Spleen (tissue), 7 donors: ENCODE measurements at regions not wholly inside any gene's neighbourhood (a gene's known extent, or its start where the extent isn't known, plus 50 kb on each side); places are given as distances from the start of the nearest gene placed in this dataset.

ENCODE experiments used
- CTCF ChIP-seq, 11 experiments: fragments of 200-600 bp in 7 of 11; fragments of 450-650 bp in 4 of 11; sonication (generic) in 4 of 11; IDR thresholded peaks in 8 of 11; conservative IDR thresholded peaks in 3 of 11; 1 replicate in 7 of 11; 2 replicates in 4 of 11; pipeline versions ENCODE4 v1.4.0 to v1.8.0; 2016 to 2021; ENCODE audit warnings: antibody characterized with exemption in 11 of 11, inconsistent platforms in 4 of 11, mild to moderate bottlenecking in 1 of 11
- POLR2A ChIP-seq, 3 donors: fragments of 450-650 bp; IDR thresholded peaks; one replicate each; pipeline ENCODE4 v1.5.1; 2017; ENCODE audit warnings: antibody characterized with exemption in 3 of 3, mild to moderate bottlenecking in 1 of 3
- POLR2AphosphoS5 ChIP-seq, 3 donors: sonication (generic); formaldehyde crosslinking; IDR thresholded peaks; one replicate each; pipeline ENCODE4 v1.5.1; 2017; ENCODE audit warnings: antibody characterized with exemption in 3 of 3
- donor health status: DM: no; HTN: no; CAD: no; lungs with moderate emphysema.
- donor health status: DM: no; HTN: no; CAD: no.
- donor health status: DM: no; HTN: no; CAD: no.

GRCh38 chr2:14197293-14197692, 435.2 kb upstream of the LRATD1 start:
- no peak for TF ChIP-seq CTCF (IDR thresholded peaks at IDR 0.05 in 8 of 11, conservative IDR thresholded peaks at IDR 0.05 in 3 of 11)
- no peak for TF ChIP-seq POLR2A (IDR thresholded peaks at IDR 0.05)
- TF ChIP-seq POLR2AphosphoS5 (IDR thresholded peaks at IDR 0.05) = no peak
